SU-DHL-6 (cell line): ENCODE measurements at regions not wholly inside any gene's neighbourhood (a gene's known extent, or its start where the extent isn't known, plus 50 kb on each side); places are given as distances from the start of the nearest gene placed in this dataset.

Source experiments
- EZH2phosphoT487 ChIP-seq: fragments of 200-600 bp; sonication (generic), shearing (Covaris generic); conservative IDR thresholded peaks from 2 replicates; pipeline ENCODE4 v1.6.1; 2018; ENCODE audit warnings: mild to moderate bottlenecking, antibody characterized with exemption, low read length, moderate library complexity, mixed read lengths
- TF ChIP-seq, protein P1 (sequence below): fragments of 200-600 bp; sonication (generic); IDR thresholded peaks from one replicate; pipeline ENCODE4 v1.5.1; 2017; ENCODE audit warnings: antibody characterized with exemption, mild to moderate bottlenecking, low read length, moderate library complexity; ENCODE audit not compliant: insufficient read depth, poor library complexity, severe bottlenecking

DNA sequence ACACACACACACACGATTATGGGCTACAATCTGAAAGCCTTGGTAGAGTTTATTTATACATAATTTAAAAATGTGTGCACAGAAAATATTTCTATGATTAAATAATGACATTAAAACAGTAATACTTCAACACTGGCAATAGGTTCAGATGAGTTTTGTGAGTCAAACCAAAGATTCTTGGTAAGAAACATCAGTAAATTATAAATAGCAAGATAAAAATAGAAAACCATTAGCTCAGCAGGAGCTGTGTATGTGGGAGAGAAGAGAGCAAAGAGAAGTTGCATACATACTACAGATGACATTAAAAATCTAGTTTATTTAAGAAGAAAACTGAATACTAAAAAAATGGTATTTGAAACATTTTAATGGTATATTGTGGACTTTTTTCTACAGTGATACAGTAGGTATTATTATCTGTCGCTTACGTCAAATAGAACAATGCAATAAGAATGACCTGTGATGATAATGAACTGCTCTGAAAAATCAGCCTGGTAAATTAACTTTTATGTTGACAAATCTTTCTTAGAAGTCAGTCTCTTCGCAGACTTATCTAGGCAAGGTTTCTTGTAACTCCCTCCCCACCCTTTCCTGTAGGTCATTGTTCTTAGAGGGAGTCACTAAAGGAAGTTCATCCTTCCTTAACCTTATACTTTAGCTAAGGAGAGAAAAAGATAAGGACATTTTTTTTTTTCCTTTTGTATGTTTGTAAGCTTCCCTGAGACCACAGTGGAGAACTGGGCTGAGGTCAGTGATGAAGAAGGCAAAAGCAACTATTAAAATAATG, 149.3 kb downstream of the GJA1 start:
- TF ChIP-seq, protein P1, sequence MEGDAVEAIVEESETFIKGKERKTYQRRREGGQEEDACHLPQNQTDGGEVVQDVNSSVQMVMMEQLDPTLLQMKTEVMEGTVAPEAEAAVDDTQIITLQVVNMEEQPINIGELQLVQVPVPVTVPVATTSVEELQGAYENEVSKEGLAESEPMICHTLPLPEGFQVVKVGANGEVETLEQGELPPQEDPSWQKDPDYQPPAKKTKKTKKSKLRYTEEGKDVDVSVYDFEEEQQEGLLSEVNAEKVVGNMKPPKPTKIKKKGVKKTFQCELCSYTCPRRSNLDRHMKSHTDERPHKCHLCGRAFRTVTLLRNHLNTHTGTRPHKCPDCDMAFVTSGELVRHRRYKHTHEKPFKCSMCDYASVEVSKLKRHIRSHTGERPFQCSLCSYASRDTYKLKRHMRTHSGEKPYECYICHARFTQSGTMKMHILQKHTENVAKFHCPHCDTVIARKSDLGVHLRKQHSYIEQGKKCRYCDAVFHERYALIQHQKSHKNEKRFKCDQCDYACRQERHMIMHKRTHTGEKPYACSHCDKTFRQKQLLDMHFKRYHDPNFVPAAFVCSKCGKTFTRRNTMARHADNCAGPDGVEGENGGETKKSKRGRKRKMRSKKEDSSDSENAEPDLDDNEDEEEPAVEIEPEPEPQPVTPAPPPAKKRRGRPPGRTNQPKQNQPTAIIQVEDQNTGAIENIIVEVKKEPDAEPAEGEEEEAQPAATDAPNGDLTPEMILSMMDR, result no peak
- no peak for TF ChIP-seq EZH2phosphoT487
